NCI-H345 treated with DMSO at 0.1 percent for 48 hours (cell line): ENCODE measurements at regions not wholly inside any gene's neighbourhood (a gene's known extent, or its start where the extent isn't known, plus 50 kb on each side); places are given as distances from the start of the nearest gene placed in this dataset.

ENCODE experiments used
- DNase-seq: peaks from one replicate; lab custom pipeline; 2025; ENCODE audit not compliant: unreplicated experiment; lab: John Stamatoyannopoulos, UW

DNA sequence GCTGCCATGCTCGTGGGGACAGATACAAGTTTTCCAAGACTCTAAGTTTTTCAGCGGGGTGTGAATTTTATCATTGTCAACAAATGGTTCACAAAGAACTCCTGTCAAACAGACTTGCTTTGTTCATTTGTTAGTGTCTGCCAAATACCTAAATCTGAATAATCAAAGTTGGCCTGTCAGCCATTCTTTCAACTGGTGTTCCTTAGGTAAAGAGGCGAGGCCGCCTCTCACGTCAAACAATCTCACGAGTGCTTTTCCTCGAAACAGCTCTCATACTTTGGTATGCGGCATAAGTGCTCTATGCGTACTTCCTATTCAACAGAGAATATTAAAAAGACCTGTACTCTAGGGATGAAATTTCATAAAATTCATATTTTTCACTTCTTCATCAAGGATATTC, 51.4 kb upstream of the KANK4 start:
- no peak for DNase-seq

DNA sequence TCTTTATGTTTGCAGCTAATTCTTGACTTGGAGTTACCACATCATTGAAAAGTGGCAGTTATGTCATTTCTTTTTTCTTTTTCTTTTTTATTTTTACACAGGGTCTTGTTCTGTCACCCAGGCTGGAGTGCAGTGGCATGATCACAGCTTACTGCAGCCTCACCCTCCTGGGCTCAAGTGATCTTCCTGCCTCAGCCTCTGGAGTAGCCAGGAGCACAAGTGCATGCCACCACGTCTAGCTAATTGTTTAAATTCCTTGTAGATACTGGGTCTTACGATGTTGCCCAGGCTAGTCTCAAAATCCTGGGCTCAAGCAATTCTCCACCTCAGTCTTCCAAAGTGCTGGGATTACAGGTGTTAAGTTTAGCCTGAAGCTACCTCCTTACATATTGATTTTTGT, 52.1 kb upstream of the KANK4 start:
- DNase-seq = no peak

DNA sequence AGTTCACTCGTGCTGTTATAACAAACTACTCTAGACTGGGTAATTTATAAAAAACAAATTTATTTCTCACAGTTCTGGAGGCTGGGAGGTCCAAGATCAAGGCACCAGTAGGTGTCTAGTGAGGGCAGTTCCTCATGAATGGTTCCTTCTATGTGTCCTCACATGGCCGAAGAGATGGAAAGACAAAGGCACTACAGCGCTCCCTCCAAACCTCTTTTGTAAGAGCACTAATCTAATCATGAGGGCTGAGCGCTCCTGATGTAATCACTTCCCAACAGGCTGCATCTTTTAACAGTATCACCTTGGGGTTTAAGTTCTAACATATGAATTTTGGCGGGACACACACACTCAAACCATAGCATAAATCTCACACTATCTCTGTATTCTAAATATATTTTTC, 54.0 kb upstream of the KANK4 start:
- no peak for DNase-seq

DNA sequence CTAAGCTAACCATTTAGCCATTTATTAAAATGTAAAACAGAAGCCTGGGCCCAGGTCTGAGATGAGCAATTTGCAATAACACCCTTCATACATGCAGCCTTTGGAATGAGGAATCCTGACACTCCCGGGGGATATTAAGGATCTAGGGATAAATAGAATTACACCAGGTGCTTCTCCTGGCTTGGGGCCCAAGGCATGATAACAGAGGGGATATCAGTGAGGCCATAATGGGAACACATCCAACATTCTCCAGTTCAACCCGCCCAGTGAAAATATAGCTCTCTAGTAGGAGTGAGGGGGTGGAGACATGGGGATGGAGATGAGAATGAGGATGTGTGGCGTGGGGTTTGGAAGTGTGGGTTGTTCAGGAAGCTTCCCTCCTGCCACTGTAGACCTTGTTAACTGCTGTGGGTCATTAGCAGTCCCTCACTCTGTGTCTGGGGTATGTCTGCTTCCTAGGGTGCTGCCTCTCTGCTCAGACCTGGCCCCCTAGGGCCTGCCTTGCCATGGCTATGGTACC, 57.9 kb upstream of the KANK4 start:
- DNase-seq = no peak

DNA sequence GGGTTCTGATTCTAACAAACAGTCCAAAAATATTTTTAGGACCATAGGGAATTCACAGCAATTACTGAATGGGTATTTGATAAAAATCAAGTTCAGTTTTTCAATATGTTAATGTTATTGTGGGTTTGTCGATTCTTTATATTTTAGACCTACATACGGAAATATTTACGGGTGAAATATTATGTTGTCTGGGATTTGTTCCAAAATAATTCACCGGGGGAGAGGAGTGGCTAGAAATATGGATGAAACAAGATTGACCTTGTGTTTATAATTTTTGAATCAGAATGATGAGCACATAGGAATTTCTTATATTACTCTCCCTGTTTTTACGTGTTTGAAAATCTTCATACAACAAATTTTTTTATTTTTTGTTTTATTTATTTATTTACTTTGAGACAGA, 56.7 kb upstream of the USP1 start:
- no peak for DNase-seq

DNA sequence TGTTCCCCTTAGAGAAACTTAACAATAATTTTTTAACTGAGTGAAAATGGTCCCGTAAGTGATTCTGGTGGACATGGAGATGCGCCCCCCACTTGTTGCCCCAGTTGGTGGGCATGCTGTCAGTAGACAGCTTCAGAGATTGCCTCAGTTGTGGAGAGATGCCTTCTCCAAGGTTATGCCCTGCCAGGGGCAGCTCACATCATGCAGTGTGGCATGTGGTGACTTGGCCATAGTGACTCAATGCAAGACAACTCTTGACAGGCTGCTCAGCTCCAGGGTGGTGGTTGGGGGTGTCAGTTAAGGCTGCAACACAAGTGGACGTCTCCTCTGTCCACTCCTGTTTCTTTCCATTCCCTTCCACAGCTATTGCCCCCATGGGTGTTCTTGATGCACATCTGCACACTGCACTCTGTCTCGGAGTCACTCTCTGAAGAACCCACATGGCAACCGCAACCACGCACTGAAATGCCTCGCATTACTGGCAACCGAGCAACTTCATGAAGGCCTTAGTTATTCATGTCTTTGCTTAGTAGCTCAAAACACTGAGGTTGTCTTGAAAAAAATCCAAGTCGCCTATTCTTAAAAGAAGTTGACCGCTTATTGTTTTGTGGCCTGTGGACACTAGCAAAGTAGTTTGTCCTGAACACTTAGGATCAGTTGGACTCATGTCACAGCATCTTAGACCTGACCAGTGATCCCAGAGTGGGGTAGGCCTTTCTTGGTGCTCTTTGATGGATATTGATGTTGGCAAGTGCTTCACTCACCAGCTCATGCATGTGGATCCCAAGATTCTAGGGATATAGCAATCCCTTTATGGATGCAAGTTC, 54.8 kb upstream of the USP1 start:
- DNase-seq = no peak

DNA sequence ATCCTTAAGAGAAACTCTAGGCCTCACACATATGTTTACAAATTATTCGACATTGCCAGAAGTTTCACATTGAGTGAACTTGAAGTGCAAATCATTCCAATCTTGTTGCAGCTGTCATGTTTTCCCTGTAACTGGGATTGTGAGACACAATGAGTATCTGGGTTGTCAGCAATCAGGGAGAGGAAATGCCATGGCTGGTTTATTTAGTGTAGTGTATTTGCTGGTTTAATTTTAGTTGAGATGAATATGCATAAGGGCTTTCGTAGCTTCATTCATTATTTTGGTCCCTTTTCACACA, 54.2 kb upstream of the USP1 start:
- no peak for DNase-seq

DNA sequence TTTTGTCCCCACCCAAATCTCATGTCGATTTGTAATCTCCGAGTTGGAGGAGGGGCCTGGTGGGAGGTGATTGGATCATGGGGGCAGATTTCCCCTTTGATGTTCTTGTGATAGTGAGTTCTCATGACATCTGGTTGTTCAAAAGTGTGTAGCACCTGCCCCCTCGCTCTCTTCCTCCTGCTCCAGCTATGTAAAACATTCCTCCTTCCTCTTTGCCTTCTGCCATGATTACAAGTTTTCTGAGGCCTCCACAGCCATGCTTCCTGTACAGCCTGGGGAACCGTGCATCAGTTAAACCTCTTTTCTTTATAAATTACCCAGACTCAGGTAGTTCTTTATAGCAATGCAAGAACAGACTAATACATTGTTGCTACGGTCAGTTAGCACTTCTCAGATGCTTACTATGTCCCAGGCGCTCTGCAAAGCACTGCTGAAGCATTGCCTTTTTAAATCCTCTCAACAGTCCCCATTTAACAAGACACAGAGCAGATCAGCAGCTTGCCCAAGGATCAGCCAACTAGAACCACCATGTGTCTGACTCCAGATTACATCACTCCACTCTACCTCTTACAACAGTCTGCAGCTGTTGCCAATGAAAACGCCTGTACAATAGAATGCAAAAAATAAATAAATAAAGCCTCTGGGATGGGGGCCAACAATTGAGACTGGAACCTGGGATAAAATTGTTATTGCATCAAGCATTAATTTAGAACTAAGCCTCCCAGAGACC, 52.4 kb upstream of the USP1 start:
- peak; percentile 83 for DNase-seq

DNA sequence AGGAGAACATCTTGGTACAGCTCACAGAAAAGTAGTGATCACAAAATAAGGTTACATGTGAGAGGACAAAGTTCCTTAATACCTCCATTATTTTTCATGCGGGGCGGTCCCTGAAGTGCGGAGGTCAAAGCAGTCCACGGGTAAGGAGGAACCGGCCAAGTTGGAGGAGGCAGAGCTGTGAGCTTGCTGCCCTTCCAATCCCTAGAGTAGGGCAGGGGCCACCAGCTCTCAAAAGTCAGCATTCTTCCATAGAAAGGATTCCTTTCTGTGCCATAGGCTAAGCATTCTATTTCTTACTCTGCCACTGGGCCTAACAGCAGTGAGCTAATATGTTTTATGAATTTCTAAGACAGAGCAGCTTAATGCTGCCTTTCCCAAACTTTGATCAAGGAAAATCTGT, 50.9 kb upstream of the USP1 start:
- no peak for DNase-seq

DNA sequence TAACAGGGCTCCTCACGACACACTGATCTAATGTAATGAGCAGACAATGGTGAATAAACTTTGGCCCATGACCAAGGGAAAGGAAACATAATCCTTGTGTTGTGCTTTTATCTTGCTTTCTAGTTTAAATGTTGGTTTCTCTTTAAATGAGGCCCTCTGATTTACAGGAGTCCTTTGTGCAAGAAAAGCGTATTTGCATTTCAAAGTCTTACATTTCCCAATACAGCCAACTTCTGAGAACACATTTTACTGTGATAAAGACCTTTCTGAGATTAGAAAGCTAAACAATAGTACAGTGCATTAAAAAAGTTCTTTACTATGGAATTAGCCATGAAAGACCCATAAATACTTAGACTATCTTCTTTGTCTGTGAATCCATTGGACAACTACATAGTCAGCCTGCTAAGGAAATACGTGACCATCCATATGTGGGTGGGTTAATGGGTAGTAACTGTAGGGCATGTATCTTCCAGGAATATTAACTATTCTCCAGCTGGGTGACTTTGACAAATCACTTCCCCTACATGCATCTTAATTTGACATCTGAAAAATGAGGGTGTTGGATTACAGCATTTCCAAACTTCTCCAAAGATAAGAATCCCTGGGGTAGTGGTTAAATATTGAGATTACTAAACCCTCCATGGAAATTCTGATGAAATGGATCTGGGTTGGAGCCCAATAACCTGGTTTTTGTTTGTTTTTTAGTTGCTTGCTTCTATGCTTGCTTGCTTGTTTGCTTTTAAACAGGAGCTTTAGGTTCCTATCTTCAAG, 50.3 kb upstream of the USP1 start:
- DNase-seq = no peak
